Osteoblast (primary cell): ENCODE measurements at regions not wholly inside any gene's neighbourhood (a gene's known extent, or its start where the extent isn't known, plus 50 kb on each side); places are given as distances from the start of the nearest gene placed in this dataset.

Experiments used
- DNase-seq: peaks from one replicate; pipeline ENCODE4 v3.0.0; 2011; ENCODE audit warnings: low spot score, mixed read lengths; ENCODE audit not compliant: insufficient read length; ENCODE audit errors: missing footprints
- H2AFZ ChIP-seq: 2 replicates; pipeline ENCODE4 v1.6.0; 2011; ENCODE audit warnings: mild to moderate bottlenecking, low read length
- H3K27ac ChIP-seq: 2 replicates; pipeline ENCODE4 v1.5.1; 2011; ENCODE audit warnings: mild to moderate bottlenecking, low read depth, low read length, moderate library complexity
- H3K27me3 ChIP-seq: 2 replicates; pipeline ENCODE4 v1.6.0; 2012; ENCODE audit warnings: mild to moderate bottlenecking, control low read depth, inconsistent platforms, low read length, moderate library complexity; ENCODE audit not compliant: insufficient read depth
- H3K36me3 ChIP-seq: 2 replicates; pipeline ENCODE4 v1.5.1; 2011; ENCODE audit warnings: mild to moderate bottlenecking, low read length, control low read depth, moderate library complexity; ENCODE audit not compliant: insufficient read depth
- H3K4me1 ChIP-seq: 2 replicates; pipeline ENCODE4 v1.5.1; 2011; ENCODE audit warnings: mild to moderate bottlenecking, low read length, control low read depth, moderate library complexity; ENCODE audit not compliant: insufficient read depth
- H3K4me2 ChIP-seq: 2 replicates; pipeline ENCODE4 v1.6.0; 2011; ENCODE audit warnings: mild to moderate bottlenecking, low read length; ENCODE audit not compliant: insufficient read depth
- H3K4me3 ChIP-seq: fragments of 200-600 bp; sonication (generic); 3 replicates; pipeline ENCODE4 v1.5.1; 2012; ENCODE audit warnings: mild to moderate bottlenecking, low read length, inconsistent platforms; ENCODE audit not compliant: insufficient read depth
- H3K79me2 ChIP-seq: 2 replicates; pipeline ENCODE4 v1.6.0; 2012; ENCODE audit warnings: mild to moderate bottlenecking, low read length, control low read depth, inconsistent platforms; ENCODE audit not compliant: insufficient read depth
- H3K9me3 ChIP-seq: 2 replicates; pipeline ENCODE4 v1.5.1; 2011; ENCODE audit warnings: low read depth, low read length, control low read depth
- H4K20me1 ChIP-seq: 2 replicates; pipeline ENCODE4 v1.6.0; 2012; ENCODE audit warnings: mild to moderate bottlenecking, low read length, control low read depth; ENCODE audit not compliant: insufficient read depth
- CTCF ChIP-seq: IDR thresholded peaks from 2 replicates; pipeline ENCODE4 v1.5.1; 2011; ENCODE audit warnings: mild to moderate bottlenecking, low read depth, low read length, moderate library complexity; ENCODE audit errors: extremely low read depth

GRCh38 chr2:196247114-196247975 is 76.0 kb upstream of the STK17B start:
- Histone ChIP-seq H3K4me2 (peak overlapping the region; percentile 11), H3K79me2 (peaks cover 2% of the 10 kb centered on the region), H3K36me3 (peaks cover 7% of the 10 kb centered on the region), H3K4me1 (peaks cover 56% of the 10 kb centered on the region), H2AFZ (peak overlapping the region; percentile 7), H3K27ac (peak overlapping the region; percentile 91), H3K27me3 (no peaks in the 10 kb centered on the region), H3K9me3 (no peaks in the 10 kb centered on the region), H3K4me3 (no peak overlapping the region), H4K20me1 (no peaks in the 10 kb centered on the region)
- no peak for DNase-seq
- no peak for TF ChIP-seq CTCF

- Histone ChIP-seq H3K4me3 (no peak overlapping the region), H4K20me1 (no peaks in the 10 kb centered on the region), H3K27me3 (no peaks in the 10 kb centered on the region), H3K4me1 (peaks cover 61% of the 10 kb centered on the region), H3K9me3 (no peaks in the 10 kb centered on the region), H3K36me3 (peaks cover 7% of the 10 kb centered on the region), H3K4me2 (peak overlapping the region; percentile 11), H3K27ac (peak overlapping the region; percentile 91), H2AFZ (peak overlapping the region; percentile 7), H3K79me2 (peaks cover 2% of the 10 kb centered on the region)
- no peak for DNase-seq
- TF ChIP-seq CTCF, result no peak
Observed at GRCh38 chr2:196247976-196248280, 76.5 kb upstream of the STK17B start.

- H3K27me3 ChIP-seq, result no peaks in the 10 kb centered on the region
- peaks cover 2% of the 10 kb centered on the region for H3K79me2 ChIP-seq
- peaks cover 66% of the 10 kb centered on the region for H3K4me1 ChIP-seq
- H4K20me1 ChIP-seq, result no peaks in the 10 kb centered on the region
- no peak for TF ChIP-seq CTCF
- H3K4me2 ChIP-seq, result no peak overlapping the region
- H2AFZ ChIP-seq, result no peak overlapping the region
- H3K36me3 ChIP-seq, result peaks cover 7% of the 10 kb centered on the region
- no peaks in the 10 kb centered on the region for H3K9me3 ChIP-seq
- no peak overlapping the region for H3K4me3 ChIP-seq
- DNase-seq, result no peak
- H3K27ac ChIP-seq, result peak overlapping the region; percentile 91
Observed at GRCh38 chr2:196248467-196249094, 77.2 kb upstream of the STK17B start.

GRCh38 chr2:196249171-196249570 is 77.8 kb upstream of the STK17B start:
- Histone ChIP-seq H3K4me2 (peak overlapping the region; percentile 41), H3K27me3 (no peaks in the 10 kb centered on the region), H2AFZ (no peak overlapping the region), H3K9me3 (no peaks in the 10 kb centered on the region), H3K4me1 (peaks cover 66% of the 10 kb centered on the region), H4K20me1 (no peaks in the 10 kb centered on the region), H3K27ac (peak overlapping the region; percentile 91), H3K36me3 (peaks cover 7% of the 10 kb centered on the region), H3K79me2 (peaks cover 2% of the 10 kb centered on the region), H3K4me3 (no peak overlapping the region)
- DNase-seq, result no peak
- TF ChIP-seq CTCF, result no peak
